ENCODE measurements at regions not wholly inside any gene's neighbourhood (a gene's known extent, or its start where the extent isn't known, plus 50 kb on each side); places are given as distances from the start of the nearest gene placed in this dataset.

- TF ChIP-seq CTCF (IDR thresholded peaks at IDR 0.05) (no peak), ZFX (IDR thresholded peaks at IDR 0.05; ENCODE audit: borderline replicate concordance) (no peak)
Observed at GRCh38 chr17:55620023-55620422, 102.6 kb downstream of the TMEM100 start.
